H1 (cell line): ENCODE measurements at regions not wholly inside any gene's neighbourhood (a gene's known extent, or its start where the extent isn't known, plus 50 kb on each side); places are given as distances from the start of the nearest gene placed in this dataset.

ENCODE experiments used
- CTCF ChIA-PET: fragments of 300-600 bp; sonication (Branson Sonifier 250); formaldehyde crosslinking; loops from one replicate; lab custom pipeline; 2021; ENCODE audit not compliant: partially characterized antibody; lab: Charles Lee
- POLR2A ChIA-PET: fragments of 300-600 bp; sonication (Branson Sonifier 250); formaldehyde crosslinking; loops from one replicate; lab custom pipeline; 2021; ENCODE audit warnings: inconsistent platforms; ENCODE audit not compliant: partially characterized antibody; lab: Charles Lee
- DNase-seq, 2 experiments: peaks; one replicate each; pipeline versions ENCODE4 v3.0.0 to v3.0.0-alpha.2; 2010 to 2022; ENCODE audit warnings: low spot score in 2 of 2, low read depth in 1 of 2, mixed read lengths in 1 of 2
- FAIRE-seq: peaks from 2 replicates; lab custom pipeline; 2011; peaks lifted over from hg19 to GRCh38; lab: Jason Lieb, UNC
- H2AFZ ChIP-seq: 2 replicates; pipeline ENCODE4 v1.8.1; 2012; ENCODE audit warnings: low read length, inconsistent platforms
- H2AK5ac ChIP-seq: 2 replicates; pipeline ENCODE4 v1.6.1; 2013; ENCODE audit warnings: low read depth, low read length
- H2BK120ac ChIP-seq: replicated peaks from 2 replicates; pipeline ENCODE3; 2013; ENCODE audit warnings: low read depth, low read length, inconsistent platforms
- H2BK12ac ChIP-seq: 2 replicates; pipeline ENCODE4 v1.6.1; 2013; ENCODE audit warnings: low read depth, low read length
- H2BK15ac ChIP-seq: 2 replicates; pipeline ENCODE4 v1.6.1; 2013; ENCODE audit warnings: low read length
- H2BK20ac ChIP-seq: 2 replicates; pipeline ENCODE4 v1.6.1; 2013; ENCODE audit warnings: low read length
- H2BK5ac ChIP-seq: 2 replicates; pipeline ENCODE4 v1.6.1; 2013; ENCODE audit warnings: low read depth, low read length
- H3K14ac ChIP-seq: 2 replicates; pipeline ENCODE4 v1.6.1; 2013; ENCODE audit warnings: inconsistent platforms; ENCODE audit not compliant: insufficient read length
- H3K18ac ChIP-seq: 2 replicates; pipeline ENCODE4 v1.6.1; 2013; ENCODE audit warnings: low read length; ENCODE audit errors: extremely low read depth
- H3K23ac ChIP-seq: 2 replicates; pipeline ENCODE4 v1.6.1; 2013; ENCODE audit warnings: inconsistent platforms; ENCODE audit not compliant: insufficient read length
- H3K23me2 ChIP-seq: 2 replicates; pipeline ENCODE4 v1.6.1; 2013; ENCODE audit warnings: low read depth, low read length
- H3K27ac ChIP-seq: 2 replicates; pipeline ENCODE4 v1.6.1; 2011; ENCODE audit warnings: low read depth, low read length, inconsistent platforms
- H3K27me3 ChIP-seq, 4 experiments: replicated peaks in 1 of 4; 1 replicate in 1 of 4; 2 replicates in 3 of 4; pipeline versions ENCODE4 v1.6.1 to v1.8.1; 2011 to 2013; ENCODE audit warnings: low read length in 3 of 4, mild to moderate bottlenecking in 3 of 4, inconsistent platforms in 2 of 4, mixed read lengths in 2 of 4, moderate library complexity in 1 of 4; ENCODE audit not compliant: control insufficient read depth in 3 of 4, insufficient read depth in 3 of 4; ENCODE audit errors: extremely low read depth in 1 of 4
- H3K36me3 ChIP-seq, 4 experiments: 2 replicates each; pipeline versions ENCODE4 v1.6.1 to v1.8.1; 2011 to 2013; ENCODE audit warnings: mild to moderate bottlenecking in 4 of 4, low read length in 3 of 4, moderate library complexity in 2 of 4, control low read depth in 1 of 4, inconsistent platforms in 1 of 4; ENCODE audit not compliant: insufficient read depth in 4 of 4, control insufficient read depth in 2 of 4
- H3K4ac ChIP-seq: replicated peaks from 2 replicates; pipeline ENCODE3; 2013; ENCODE audit warnings: low read length, low read depth, mixed read lengths, inconsistent platforms; ENCODE audit not compliant: insufficient read length
- H3K4me1 ChIP-seq, 4 experiments: replicated peaks in 1 of 4; 1 replicate in 1 of 4; 2 replicates in 3 of 4; pipeline versions ENCODE4 v1.6.1 to v1.8.1; 2011 to 2013; ENCODE audit warnings: low read length in 3 of 4, inconsistent platforms in 2 of 4, mixed read lengths in 1 of 4; ENCODE audit not compliant: insufficient read depth in 4 of 4, control insufficient read depth in 3 of 4
- H3K4me2 ChIP-seq, 2 experiments: 2 replicates each; pipeline versions ENCODE4 v1.6.1 to v1.8.1; 2011 to 2013; ENCODE audit warnings: low read depth in 2 of 2, low read length in 2 of 2, control low read depth in 1 of 2, inconsistent platforms in 1 of 2, mild to moderate bottlenecking in 1 of 2; ENCODE audit not compliant: insufficient read depth in 1 of 2
- H3K4me3 ChIP-seq, 4 experiments: fragments of 200-600, 300-600 bp in 1 of 4; sonication (generic), shearing (Covaris generic), sonication (Bioruptor Twin) in 1 of 4; 2 replicates each; pipeline versions ENCODE4 v1.5.1 to v1.8.1; 2011 to 2016; ENCODE audit warnings: low read length in 4 of 4, low read depth in 3 of 4, control low read depth in 2 of 4, inconsistent platforms in 2 of 4, mild to moderate bottlenecking in 2 of 4, mixed read lengths in 1 of 4, moderate library complexity in 1 of 4; ENCODE audit not compliant: insufficient read depth in 2 of 4; ENCODE audit errors: extremely low read depth in 1 of 4
- H3K56ac ChIP-seq: replicated peaks from 2 replicates; pipeline ENCODE3; 2013; ENCODE audit warnings: low read depth, mild to moderate bottlenecking, mixed read lengths, low read length, inconsistent platforms; ENCODE audit not compliant: insufficient read length
- H3K79me1 ChIP-seq: 2 replicates; pipeline ENCODE4 v1.6.1; 2013; ENCODE audit warnings: low read depth, low read length, control low read depth
- H3K79me2 ChIP-seq, 2 experiments: 2 replicates each; pipeline versions ENCODE4 v1.6.1 to v1.8.1; 2012 to 2013; ENCODE audit warnings: low read length in 2 of 2, mild to moderate bottlenecking in 2 of 2, inconsistent platforms in 1 of 2; ENCODE audit not compliant: insufficient read depth in 2 of 2, control insufficient read depth in 1 of 2
- H3K9ac ChIP-seq, 4 experiments: replicated peaks in 1 of 4; 1 replicate in 1 of 4; 2 replicates in 3 of 4; pipeline versions ENCODE4 v1.6.1 to v1.8.1; 2011 to 2013; ENCODE audit warnings: low read depth in 3 of 4, low read length in 3 of 4, control low read depth in 2 of 4, mild to moderate bottlenecking in 2 of 4, moderate library complexity in 2 of 4, inconsistent platforms in 1 of 4; ENCODE audit errors: extremely low read depth in 1 of 4
- H3K9me3 ChIP-seq, 2 experiments: 2 replicates each; pipeline versions ENCODE4 v1.6.1 to v1.8.1; 2012 to 2013; ENCODE audit warnings: mild to moderate bottlenecking in 2 of 2, moderate library complexity in 2 of 2, control low read depth in 1 of 2, inconsistent platforms in 1 of 2, low read depth in 1 of 2, low read length in 1 of 2, mixed read lengths in 1 of 2; ENCODE audit not compliant: insufficient read depth in 2 of 2
- H4K20me1 ChIP-seq, 2 experiments: replicated peaks in 1 of 2; 2 replicates each; pipeline versions ENCODE3 to v1.8.1; 2011 to 2013; ENCODE audit warnings: inconsistent platforms in 2 of 2, low read length in 2 of 2, mild to moderate bottlenecking in 1 of 2; ENCODE audit not compliant: insufficient read depth in 2 of 2, control insufficient read depth in 1 of 2
- H4K5ac ChIP-seq: 2 replicates; pipeline ENCODE4 v1.6.1; 2013; ENCODE audit warnings: low read length, low read depth, mixed read lengths, inconsistent platforms; ENCODE audit not compliant: insufficient read length
- H4K8ac ChIP-seq: 2 replicates; pipeline ENCODE4 v1.8.0; 2013; ENCODE audit warnings: mild to moderate bottlenecking, moderate library complexity, low read length, inconsistent platforms; ENCODE audit not compliant: insufficient read depth; ENCODE audit errors: extremely low read depth
- H4K91ac ChIP-seq: replicated peaks from 2 replicates; pipeline ENCODE3; 2013; ENCODE audit warnings: low read length, mixed read lengths, inconsistent platforms; ENCODE audit not compliant: insufficient read length
- BACH1 ChIP-seq: IDR thresholded peaks from 2 replicates; pipeline ENCODE4 v1.6.1; 2012; ENCODE audit warnings: low read length, improper control_type of control experiment
- CBX8 ChIP-seq: fragments of 300-800, 300-1000 bp; sonication (generic); IDR thresholded peaks from 2 replicates; pipeline ENCODE4 v1.7.1; 2016; ENCODE audit warnings: low read depth, low read length, borderline replicate concordance
- E2F6 ChIP-seq: IDR thresholded peaks from 2 replicates; pipeline ENCODE4 v1.6.1; 2012; ENCODE audit warnings: inconsistent platforms
- KDM4A ChIP-seq: IDR thresholded peaks from one replicate; pipeline ENCODE4 v1.7.1; 2012; ENCODE audit warnings: low read depth, mild to moderate bottlenecking, moderate library complexity, low read length, inconsistent platforms; ENCODE audit not compliant: severe bottlenecking
- NANOG ChIP-seq: IDR thresholded peaks from 2 replicates; pipeline ENCODE4 v1.6.1; 2011; ENCODE audit warnings: low read length, low read depth, mild to moderate bottlenecking, inconsistent platforms; ENCODE audit not compliant: insufficient read depth, poor library complexity, severe bottlenecking
- PHF8 ChIP-seq: fragments of 200-600 bp; sonication (generic); conservative IDR thresholded peaks from 2 replicates; pipeline ENCODE4 v1.7.1; 2012; ENCODE audit warnings: low read depth, mild to moderate bottlenecking, inconsistent platforms, low read length, moderate library complexity
- POLR2AphosphoS5 ChIP-seq: IDR thresholded peaks from 2 replicates; pipeline ENCODE4 v1.6.1; 2011; ENCODE audit warnings: low read depth, low read length
- RBBP5 ChIP-seq: IDR thresholded peaks from 2 replicates; pipeline ENCODE4 v1.7.1; 2012; ENCODE audit warnings: low read depth, mild to moderate bottlenecking, inconsistent platforms, low read length, moderate library complexity, borderline replicate concordance
- RNF2 ChIP-seq: fragments of 200-900, 300-1000 bp; sonication (generic); IDR thresholded peaks from 2 replicates; pipeline ENCODE4 v1.7.1; 2016; ENCODE audit warnings: borderline replicate concordance, low read depth, mild to moderate bottlenecking, antibody characterized with exemption, low read length; ENCODE audit not compliant: poor library complexity, severe bottlenecking; ENCODE audit errors: missing control alignments
- SUZ12 ChIP-seq: fragments of 200-600 bp; sonication (generic); IDR thresholded peaks from 2 replicates; pipeline ENCODE4 v1.6.1; 2012; ENCODE audit warnings: mild to moderate bottlenecking, inconsistent platforms, low read length, moderate library complexity, mixed read lengths
- TAF1 ChIP-seq: IDR thresholded peaks from 2 replicates; pipeline ENCODE4 v1.6.1; 2011; ENCODE audit warnings: mild to moderate bottlenecking, low read depth, low read length
- WGBS, 2 experiments: shearing (Covaris generic) in 1 of 2; methylation state at CpG; one replicate each; pipeline versions ENCODE4 v1.1.6 to v1.1.7; 2013 to 2015; ENCODE audit warnings: low lambda C conversion rate in 2 of 2, mixed read lengths in 2 of 2, inconsistent platforms in 1 of 2, low coverage in 1 of 2, missing lambda C conversion rate in 1 of 2; ENCODE audit not compliant: insufficient replicate concordance in 2 of 2, insufficient coverage in 1 of 2, insufficient read length in 1 of 2; ENCODE audit errors: extremely low coverage in 1 of 2, missing lambda C conversion rate in 1 of 2; 5-methylcytosine and 5-hydroxymethylcytosine counted together

GRCh38 chr17:68718926-68719325 lies 117.8 kb upstream of the FAM20A start:
- CTCF ChIA-PET: interaction anchor here (0.7 to 1.0 kb wide), 3 partner anchors 9 to 366 kb away, joined by 3 read pairs; no protein-coding TSS in a partner anchor
- H3K23ac ChIP-seq: no peak overlapping the region

More at GRCh38 chr17:68718926-68719325, 117.8 kb upstream of the FAM20A start:
- H3K18ac ChIP-seq: no peak overlapping the region
- H2BK12ac ChIP-seq: no peak overlapping the region
- no peak overlapping the region for H2AK5ac ChIP-seq
- H3K79me2 ChIP-seq: no peaks in the 10 kb centered on the region
- no peaks in the 10 kb centered on the region for H3K23me2 ChIP-seq
- no peak overlapping the region for H4K91ac ChIP-seq
- no peak overlapping the region for H2BK20ac ChIP-seq
- no peak for DNase-seq
- no peak for TF ChIP-seq BACH1
- TF ChIP-seq SUZ12: no peak
- no peak for TF ChIP-seq POLR2AphosphoS5
- no peak for TF ChIP-seq CBX8
- TF ChIP-seq KDM4A: no peak
- TF ChIP-seq TAF1: no peak
- no peak for TF ChIP-seq RNF2
- TF ChIP-seq PHF8: no peak
- TF ChIP-seq NANOG: no peak
- no peak for TF ChIP-seq E2F6
- TF ChIP-seq RBBP5: no peak
- TF ChIP-seq, all 59 proteins: peak for 0
- no peak overlapping the region for H3K9ac ChIP-seq
- H4K5ac ChIP-seq: no peak overlapping the region
- H3K4ac ChIP-seq: no peak overlapping the region
- H3K56ac ChIP-seq: no peak overlapping the region
- FAIRE-seq: no peak
- 92% methylated on average over 2 of the region's 2 CpGs; no CpG with 5 or more reads in 1 of the 2 experiments for WGBS, 2 experiments
- H3K4me3 ChIP-seq: no peak overlapping the region
- no peak overlapping the region for H3K14ac ChIP-seq
- H2BK15ac ChIP-seq: no peak overlapping the region
- H2AFZ ChIP-seq: 0 out of 2 replicates have a peak overlapping the region, but pooled peaks have one; percentile 14
- H3K4me2 ChIP-seq: no peak overlapping the region
- no peak overlapping the region for H4K8ac ChIP-seq
- no peaks in the 10 kb centered on the region for H3K4me1 ChIP-seq
- no peaks in the 10 kb centered on the region for H3K79me1 ChIP-seq
- no peak overlapping the region for H2BK120ac ChIP-seq
- H3K27me3 ChIP-seq: no peaks in the 10 kb centered on the region
- H3K36me3 ChIP-seq: no peaks in the 10 kb centered on the region
- no peak overlapping the region for H3K27ac ChIP-seq
- H2BK5ac ChIP-seq: no peak overlapping the region
- no peaks in the 10 kb centered on the region for H4K20me1 ChIP-seq
- POLR2A ChIA-PET: no interaction called here
- no peaks in the 10 kb centered on the region for H3K9me3 ChIP-seq
